Fibroblast of pulmonary artery (primary cell): ENCODE measurements at regions not wholly inside any gene's neighbourhood (a gene's known extent, or its start where the extent isn't known, plus 50 kb on each side); places are given as distances from the start of the nearest gene placed in this dataset.

ENCODE experiments used
- DNase-seq: peaks from one replicate; pipeline ENCODE4 v3.0.0-alpha.2; 2010; ENCODE audit warnings: low read depth
- H3K4me3 ChIP-seq: replicated peaks from 2 replicates; pipeline ENCODE4 v1.5.1; 2011; ENCODE audit warnings: low read depth, mild to moderate bottlenecking, control low read depth, low read length, moderate library complexity
- CTCF ChIP-seq: IDR thresholded peaks from 2 replicates; pipeline ENCODE4 v1.5.1; 2011; ENCODE audit warnings: mild to moderate bottlenecking, control low read depth, low read length, inconsistent platforms; ENCODE audit errors: missing control alignments

- H3K4me3 ChIP-seq = no peak overlapping the region
- no peak for DNase-seq
- no peak for TF ChIP-seq CTCF
These were observed 402.5 kb upstream of the GOLIM4 start for GRCh38 chr3:168498194-168498593.

GRCh38 chr3:168497741-168498140, 402.0 kb upstream of the GOLIM4 start:
- DNase-seq = no peak

GRCh38 chr3:168497183-168497582, 401.5 kb upstream of the GOLIM4 start:
- DNase-seq = no peak
- H3K4me3 ChIP-seq = no peak overlapping the region
- TF ChIP-seq CTCF = no peak

More at GRCh38 chr3:168497741-168498140, 402.0 kb upstream of the GOLIM4 start:
- no peak overlapping the region for H3K4me3 ChIP-seq
- TF ChIP-seq CTCF = no peak

DNA sequence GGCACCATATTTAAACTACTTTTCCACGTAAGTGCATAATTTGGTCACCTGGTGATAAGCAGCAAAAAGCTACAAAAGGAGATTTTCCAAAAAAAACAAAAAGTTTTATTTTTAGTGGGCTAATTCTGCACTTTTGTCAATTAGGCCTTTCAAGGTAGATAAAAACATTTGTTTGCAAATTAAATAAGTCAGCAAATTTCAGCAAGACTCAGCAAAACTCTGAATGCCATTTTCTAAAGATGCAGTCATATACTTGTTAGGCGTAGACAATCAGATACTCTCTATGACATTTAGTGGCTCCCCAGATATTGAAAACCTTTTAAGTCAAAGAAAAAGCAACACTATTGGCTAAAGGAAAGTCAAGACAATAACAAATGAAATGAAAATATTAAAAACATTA, 400.2 kb upstream of the GOLIM4 start:
- no peak overlapping the region for H3K4me3 ChIP-seq
- no peak for DNase-seq
- TF ChIP-seq CTCF = no peak

GRCh38 chr3:168495270-168495669, 399.5 kb upstream of the GOLIM4 start:
- no peak for TF ChIP-seq CTCF
- H3K4me3 ChIP-seq = no peak overlapping the region
- DNase-seq = no peak

DNA sequence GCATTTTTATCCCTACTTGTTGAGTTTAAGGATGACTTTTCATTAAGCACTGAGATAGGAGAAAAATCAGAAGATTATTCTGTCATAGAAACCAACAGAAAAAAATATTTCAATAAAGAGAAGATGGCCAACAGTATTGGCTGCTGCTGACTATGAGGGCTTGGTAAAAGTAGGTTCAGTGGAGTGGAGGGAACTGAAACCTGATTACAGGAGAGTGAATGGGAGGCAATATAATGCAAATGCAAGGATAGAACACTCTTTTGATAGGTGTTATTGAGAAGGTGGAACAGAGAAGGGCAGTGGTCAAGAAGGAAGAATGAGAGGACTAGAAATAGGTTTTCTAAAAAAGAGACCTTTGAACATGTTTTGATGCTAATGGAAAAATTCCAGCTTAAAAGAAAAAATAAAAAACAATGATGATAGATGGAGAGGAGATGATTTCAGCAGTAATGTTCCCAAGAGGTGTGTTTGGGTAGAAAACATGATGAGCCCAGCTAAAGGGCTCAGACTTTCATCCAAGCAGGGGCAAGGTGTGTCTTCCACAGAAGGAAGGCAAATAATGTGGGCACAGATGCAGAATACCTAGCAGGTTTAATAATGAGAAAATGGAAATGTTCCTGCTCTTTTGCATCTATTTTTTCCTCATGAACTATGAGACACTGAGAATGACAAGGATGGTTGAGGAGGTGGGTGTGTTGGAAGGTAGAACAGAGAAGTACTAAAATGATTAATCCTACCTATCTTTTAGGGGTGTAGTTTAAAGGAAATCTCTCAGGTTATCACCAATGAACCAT, 397.9 kb upstream of the GOLIM4 start:
- no peak for DNase-seq
- no peak overlapping the region for H3K4me3 ChIP-seq
- TF ChIP-seq CTCF = no peak

GRCh38 chr3:168490981-168491380, 395.3 kb upstream of the GOLIM4 start:
- H3K4me3 ChIP-seq = no peak overlapping the region
- TF ChIP-seq CTCF = no peak

More at GRCh38 chr3:168490981-168491380, 395.3 kb upstream of the GOLIM4 start:
- DNase-seq = no peak
